K562 (cell line): ENCODE measurements at regions not wholly inside any gene's neighbourhood (a gene's known extent, or its start where the extent isn't known, plus 50 kb on each side); places are given as distances from the start of the nearest gene placed in this dataset.
"Not testable (repeated sequence)": the region's sequence is repeated elsewhere in the genome, so short reads cannot be mapped to it uniquely, and the experiment has no call there.

ENCODE experiments used
- ATAC-seq: fragments of 200-7000 bp; cut with Tn5 transposase; 3 replicates; pipeline ENCODE4 v1.9.1; 2020; ENCODE audit warnings: moderate library complexity
- BruUV-seq: library from RNA; stranded (reverse); fragments of 400-500 nt; replicated peaks from 2 replicates; lab custom pipeline; 2021; lab: Mats Ljungman, UMichigan
- CTCF ChIA-PET: fragments of 300-600 bp; formaldehyde crosslinking; extraction: SDS; loops from one replicate; lab custom pipeline; 2021; ENCODE audit warnings: low intra/inter-chr PET ratio; lab: Yijun Ruan, JAX
- POLR2A ChIA-PET: fragments of 300-600, 350-650 bp; sonication (Branson Sonifier 250); formaldehyde crosslinking; extraction: SDS; loops from one replicate; lab custom pipeline; 2021; ENCODE audit warnings: antibody characterized with exemption, inconsistent platforms; lab: Yijun Ruan, JAX
- DNase-seq, 4 experiments: peaks; one replicate each; pipeline versions ENCODE4 v3.0.0 to v3.0.0-alpha.2; 2011 to 2018; ENCODE audit warnings: low spot score in 3 of 4, mixed read lengths in 3 of 4; ENCODE audit errors: extremely low read depth in 1 of 4
- FAIRE-seq: peaks from 2 replicates; lab custom pipeline; 2011; peaks lifted over from hg19 to GRCh38; lab: Jason Lieb, UNC
- H2AFZ ChIP-seq: 2 replicates; pipeline ENCODE4 v1.6.0; 2011; ENCODE audit warnings: low read depth, low read length, control low read depth, inconsistent platforms
- H3K27ac ChIP-seq: fragments of 200-600 bp; 3 replicates; pipeline ENCODE4 v1.8.0; 2011; ENCODE audit warnings: low read depth, mild to moderate bottlenecking, control low read depth, inconsistent platforms, low read length, moderate library complexity, mixed read lengths; ENCODE audit errors: extremely low read depth
- H3K27me3 ChIP-seq, 2 experiments: fragments of 300-600 bp in 1 of 2; 2 replicates in 1 of 2; 3 replicates in 1 of 2; pipeline versions ENCODE4 v1.6.0 to v1.8.0; 2011; ENCODE audit warnings: inconsistent platforms in 2 of 2, low read length in 2 of 2, mild to moderate bottlenecking in 1 of 2, mixed read lengths in 1 of 2, moderate library complexity in 1 of 2; ENCODE audit not compliant: control insufficient read depth in 2 of 2, insufficient read depth in 2 of 2
- H3K36me3 ChIP-seq: fragments of 300-600 bp; 3 replicates; pipeline ENCODE4 v1.8.0; 2011; ENCODE audit warnings: mild to moderate bottlenecking, low read length, inconsistent platforms; ENCODE audit not compliant: control insufficient read depth, insufficient read depth
- H3K4me1 ChIP-seq, 2 experiments: fragments of 200-600 bp in 1 of 2; replicated peaks in 1 of 2; 2 replicates in 1 of 2; 3 replicates in 1 of 2; pipeline versions ENCODE4 v1.5.1 to v1.8.0; 2011; ENCODE audit warnings: inconsistent platforms in 2 of 2, low read length in 2 of 2, mild to moderate bottlenecking in 1 of 2, mixed read lengths in 1 of 2, moderate library complexity in 1 of 2; ENCODE audit not compliant: control insufficient read depth in 2 of 2, insufficient read depth in 2 of 2
- H3K4me2 ChIP-seq: 2 replicates; pipeline ENCODE4 v1.6.1; 2011; ENCODE audit warnings: low read length, control low read depth, inconsistent platforms, mixed read lengths; ENCODE audit not compliant: insufficient read depth
- H3K4me3 ChIP-seq: fragments of 200-600 bp; sonication (generic), shearing (Covaris generic); 2 replicates; pipeline ENCODE4 v1.5.1; 2016; ENCODE audit warnings: control low read depth, inconsistent platforms
- H3K79me2 ChIP-seq: fragments of 200-600 bp; 3 replicates; pipeline ENCODE4 v1.8.0; 2011; ENCODE audit warnings: low read length, inconsistent platforms; ENCODE audit not compliant: control insufficient read depth, insufficient read depth
- H3K9ac ChIP-seq, 2 experiments: 2 replicates each; pipeline versions ENCODE4 v1.6.0 to v1.6.1; 2011; ENCODE audit warnings: low read depth in 2 of 2, low read length in 2 of 2, control low read depth in 1 of 2, inconsistent platforms in 1 of 2, mild to moderate bottlenecking in 1 of 2, mixed read lengths in 1 of 2; ENCODE audit not compliant: insufficient read depth in 1 of 2
- H3K9me1 ChIP-seq: one replicate; pipeline ENCODE4 v1.6.0; 2011; ENCODE audit warnings: inconsistent platforms, mild to moderate bottlenecking, low read length, moderate library complexity; ENCODE audit not compliant: control insufficient read depth, insufficient read depth
- H3K9me3 ChIP-seq: replicated peaks from 2 replicates; pipeline ENCODE4 v1.5.1; 2011; ENCODE audit warnings: low read depth, low read length, inconsistent platforms; ENCODE audit not compliant: control insufficient read depth, insufficient read depth
- H4K20me1 ChIP-seq: replicated peaks from 2 replicates; pipeline ENCODE4 v1.6.1; 2011; ENCODE audit warnings: low read length, inconsistent platforms, mixed read lengths; ENCODE audit not compliant: control insufficient read depth, insufficient read depth
- MAFF ChIP-seq: IDR thresholded peaks from 2 replicates; pipeline ENCODE4 v1.6.1; 2012; ENCODE audit warnings: low read length, improper control_type of control experiment
- MAFK ChIP-seq: IDR thresholded peaks from 2 replicates; pipeline ENCODE4 v1.6.1; 2011; ENCODE audit warnings: low read length, improper control_type of control experiment
- ZNF316 ChIP-seq: fragments of 450-650 bp; IDR thresholded peaks from 2 replicates; pipeline ENCODE4 v1.6.1; 2016
- WGBS: fragments of 100-300 bp; shearing (Covaris generic); methylation state at CpG from one replicate; pipeline ENCODE4 v1.1.6; 2016; ENCODE audit warnings: low coverage, mixed read lengths; ENCODE audit not compliant: insufficient coverage; ENCODE audit errors: missing lambda C conversion rate; 5-methylcytosine and 5-hydroxymethylcytosine counted together
- in situ Hi-C: fragments of 300-500 bp; cut with MboI; formaldehyde crosslinking; loops from 4 replicates; pipeline ENCODE4 v1.15.0; 2018; ENCODE audit warnings: inconsistent platforms, mixed read lengths
- intact Hi-C: fragments of 100-400 bp; cut with micrococcal nuclease; formaldehyde crosslinking; loops from 2 replicates; pipeline ENCODE4 v1.14.2; 2022
- TF ChIP-seq, protein P1 (sequence below): sonication (generic); formaldehyde crosslinking; IDR thresholded peaks from 2 replicates; pipeline ENCODE4 v1.8.0; 2022; ENCODE audit warnings: mild to moderate bottlenecking, missing genetic modification reagents

DNA sequence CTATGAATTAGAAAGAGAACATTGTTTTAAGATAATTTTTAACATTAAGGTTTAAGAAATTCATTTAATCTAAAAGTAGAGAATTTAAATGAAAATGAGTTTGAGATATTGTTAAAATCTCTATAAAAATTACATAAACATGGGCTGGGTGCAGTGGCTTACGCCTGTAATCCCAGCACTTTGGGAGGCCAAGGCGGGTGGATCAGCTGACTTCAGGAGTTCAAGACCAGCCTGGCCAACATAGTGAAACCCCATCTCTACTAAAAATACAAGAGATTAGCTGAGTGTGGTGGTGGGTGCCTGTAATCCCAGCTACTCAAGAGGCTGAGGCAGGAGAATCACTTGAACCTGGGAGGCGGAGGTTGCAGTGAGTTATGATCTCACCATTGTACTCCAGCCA, 1379.6 kb downstream of the NCAM2 start:
- in situ Hi-C loops = not testable (repeated sequence)

DNA sequence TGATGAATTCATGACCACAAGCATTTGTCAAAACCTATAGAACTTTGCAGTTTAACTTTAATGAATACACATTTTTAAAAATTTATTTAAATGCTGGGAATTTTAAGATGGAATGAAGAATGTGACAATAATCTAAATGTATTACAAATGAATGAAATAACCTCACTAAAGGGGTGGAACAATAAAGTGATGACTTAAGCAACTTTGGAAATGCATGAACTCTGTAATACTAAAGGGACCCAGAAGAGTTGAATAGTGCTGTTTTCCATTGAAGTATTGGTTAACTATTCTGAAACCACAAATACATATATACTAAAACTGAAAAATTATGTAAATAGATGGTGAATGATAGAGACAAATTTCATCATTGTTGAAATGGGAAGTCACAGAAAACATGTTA, 1395.1 kb downstream of the NCAM2 start:
- BruUV-seq = no TSS peak
- Histone ChIP-seq H3K9me3 (no peaks in the 10 kb centered on the region), H3K36me3 (no peaks in the 10 kb centered on the region), H3K4me3 (no peak overlapping the region), H4K20me1 (no peaks in the 10 kb centered on the region), H2AFZ (no peak overlapping the region), H3K9ac (no peak overlapping the region), H3K27me3 (no peaks in the 10 kb centered on the region), H3K4me1 (no peaks in the 10 kb centered on the region), H3K27ac (no peak overlapping the region), H3K9me1 (no peaks in the 10 kb centered on the region), H3K4me2 (no peak overlapping the region), H3K79me2 (no peaks in the 10 kb centered on the region)
- intact Hi-C loops (no loop called here), in situ Hi-C loops (no loop called here)
- ATAC-seq (no peak), FAIRE-seq (no peak), DNase-seq (no peak)
- TF ChIP-seq, protein P1, sequence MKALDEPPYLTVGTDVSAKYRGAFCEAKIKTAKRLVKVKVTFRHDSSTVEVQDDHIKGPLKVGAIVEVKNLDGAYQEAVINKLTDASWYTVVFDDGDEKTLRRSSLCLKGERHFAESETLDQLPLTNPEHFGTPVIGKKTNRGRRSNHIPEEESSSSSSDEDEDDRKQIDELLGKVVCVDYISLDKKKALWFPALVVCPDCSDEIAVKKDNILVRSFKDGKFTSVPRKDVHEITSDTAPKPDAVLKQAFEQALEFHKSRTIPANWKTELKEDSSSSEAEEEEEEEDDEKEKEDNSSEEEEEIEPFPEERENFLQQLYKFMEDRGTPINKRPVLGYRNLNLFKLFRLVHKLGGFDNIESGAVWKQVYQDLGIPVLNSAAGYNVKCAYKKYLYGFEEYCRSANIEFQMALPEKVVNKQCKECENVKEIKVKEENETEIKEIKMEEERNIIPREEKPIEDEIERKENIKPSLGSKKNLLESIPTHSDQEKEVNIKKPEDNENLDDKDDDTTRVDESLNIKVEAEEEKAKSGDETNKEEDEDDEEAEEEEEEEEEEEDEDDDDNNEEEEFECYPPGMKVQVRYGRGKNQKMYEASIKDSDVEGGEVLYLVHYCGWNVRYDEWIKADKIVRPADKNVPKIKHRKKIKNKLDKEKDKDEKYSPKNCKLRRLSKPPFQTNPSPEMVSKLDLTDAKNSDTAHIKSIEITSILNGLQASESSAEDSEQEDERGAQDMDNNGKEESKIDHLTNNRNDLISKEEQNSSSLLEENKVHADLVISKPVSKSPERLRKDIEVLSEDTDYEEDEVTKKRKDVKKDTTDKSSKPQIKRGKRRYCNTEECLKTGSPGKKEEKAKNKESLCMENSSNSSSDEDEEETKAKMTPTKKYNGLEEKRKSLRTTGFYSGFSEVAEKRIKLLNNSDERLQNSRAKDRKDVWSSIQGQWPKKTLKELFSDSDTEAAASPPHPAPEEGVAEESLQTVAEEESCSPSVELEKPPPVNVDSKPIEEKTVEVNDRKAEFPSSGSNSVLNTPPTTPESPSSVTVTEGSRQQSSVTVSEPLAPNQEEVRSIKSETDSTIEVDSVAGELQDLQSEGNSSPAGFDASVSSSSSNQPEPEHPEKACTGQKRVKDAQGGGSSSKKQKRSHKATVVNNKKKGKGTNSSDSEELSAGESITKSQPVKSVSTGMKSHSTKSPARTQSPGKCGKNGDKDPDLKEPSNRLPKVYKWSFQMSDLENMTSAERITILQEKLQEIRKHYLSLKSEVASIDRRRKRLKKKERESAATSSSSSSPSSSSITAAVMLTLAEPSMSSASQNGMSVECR = no peak
- TF ChIP-seq ZNF316 (peak; percentile 52; the same call in 1 of the 2 replicates), MAFK (peak; percentile 32; the same call in 1 of the 2 replicates), MAFF (peak; percentile 9; the same call in 1 of the 2 replicates)
- ChIA-PET CTCF (no interaction called here), POLR2A (no interaction called here)

More for the DNA sequence above, 1379.6 kb downstream of the NCAM2 start:
- DNase-seq, H3K27me3 ChIP-seq, H2AFZ ChIP-seq, H3K9me1 ChIP-seq, H3K4me2 ChIP-seq, H3K9ac ChIP-seq, H3K9me3 ChIP-seq, BruUV-seq, H3K36me3 ChIP-seq, H3K4me1 ChIP-seq, FAIRE-seq, H3K4me3 ChIP-seq, H4K20me1 ChIP-seq, H3K27ac ChIP-seq, CTCF ChIA-PET, ATAC-seq, POLR2A ChIA-PET, intact Hi-C loops, H3K79me2 ChIP-seq: not testable (repeated sequence)
- 59% methylated on average over 3 of the region's 3 CpGs for WGBS
